ENCODE measurements at regions not wholly inside any gene's neighbourhood (a gene's known extent, or its start where the extent isn't known, plus 50 kb on each side); places are given as distances from the start of the nearest gene placed in this dataset.

DNA sequence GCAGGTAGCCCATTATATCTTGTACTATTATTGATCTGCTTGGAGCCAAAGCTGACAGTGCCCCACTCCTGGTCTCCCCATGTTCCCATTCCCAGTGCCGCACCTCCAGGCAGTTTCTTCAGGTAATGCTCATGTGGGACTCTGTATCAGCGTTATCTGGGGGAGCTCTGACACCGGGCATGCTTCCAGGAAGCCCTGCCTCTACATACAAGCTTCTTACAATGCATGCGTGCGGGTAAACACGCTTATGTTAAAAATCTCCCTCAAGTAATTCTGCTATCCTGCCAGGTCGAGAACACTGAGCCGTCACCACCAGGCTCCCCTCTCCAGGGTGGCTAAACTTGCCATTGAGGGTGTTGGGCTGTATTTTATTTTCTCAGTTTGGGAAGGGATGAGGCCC is 61.6 kb upstream of the LBX1 start:
- TF ChIP-seq, protein P1, sequence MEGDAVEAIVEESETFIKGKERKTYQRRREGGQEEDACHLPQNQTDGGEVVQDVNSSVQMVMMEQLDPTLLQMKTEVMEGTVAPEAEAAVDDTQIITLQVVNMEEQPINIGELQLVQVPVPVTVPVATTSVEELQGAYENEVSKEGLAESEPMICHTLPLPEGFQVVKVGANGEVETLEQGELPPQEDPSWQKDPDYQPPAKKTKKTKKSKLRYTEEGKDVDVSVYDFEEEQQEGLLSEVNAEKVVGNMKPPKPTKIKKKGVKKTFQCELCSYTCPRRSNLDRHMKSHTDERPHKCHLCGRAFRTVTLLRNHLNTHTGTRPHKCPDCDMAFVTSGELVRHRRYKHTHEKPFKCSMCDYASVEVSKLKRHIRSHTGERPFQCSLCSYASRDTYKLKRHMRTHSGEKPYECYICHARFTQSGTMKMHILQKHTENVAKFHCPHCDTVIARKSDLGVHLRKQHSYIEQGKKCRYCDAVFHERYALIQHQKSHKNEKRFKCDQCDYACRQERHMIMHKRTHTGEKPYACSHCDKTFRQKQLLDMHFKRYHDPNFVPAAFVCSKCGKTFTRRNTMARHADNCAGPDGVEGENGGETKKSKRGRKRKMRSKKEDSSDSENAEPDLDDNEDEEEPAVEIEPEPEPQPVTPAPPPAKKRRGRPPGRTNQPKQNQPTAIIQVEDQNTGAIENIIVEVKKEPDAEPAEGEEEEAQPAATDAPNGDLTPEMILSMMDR (IDR thresholded peaks at IDR 0.05) = no peak
- TF ChIP-seq POLR2A (IDR thresholded peaks at IDR 0.05) = no peak

Data from lower leg skin (tissue), 3 donors.